DMS153 (cell line): ENCODE measurements at regions not wholly inside any gene's neighbourhood (a gene's known extent, or its start where the extent isn't known, plus 50 kb on each side); places are given as distances from the start of the nearest gene placed in this dataset.
"Not testable (repeated sequence)": the region's sequence is repeated elsewhere in the genome, so short reads cannot be mapped to it uniquely, and the experiment has no call there.

Experiments used
- DNase-seq: peaks from one replicate; lab custom pipeline; 2025; lab: John Stamatoyannopoulos, UW

DNA sequence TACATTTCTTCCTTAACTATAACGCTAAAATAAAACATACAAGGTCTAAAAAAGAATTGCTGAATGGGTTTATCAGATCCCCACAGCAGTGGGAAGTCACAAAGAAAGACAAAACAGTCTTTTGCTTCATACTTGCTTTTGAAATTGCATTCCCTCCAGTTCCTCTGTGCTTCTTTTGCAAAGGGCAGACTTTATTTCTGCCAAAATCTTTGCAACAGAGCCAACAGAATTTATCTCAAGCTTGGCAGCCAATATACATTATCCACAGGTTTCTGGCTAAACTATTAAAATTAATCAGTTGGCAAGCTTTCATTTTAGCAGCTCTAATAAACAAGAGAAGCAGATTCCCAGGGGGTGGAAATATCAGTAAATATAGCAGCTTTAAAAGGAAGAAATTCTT, 378.9 kb upstream of the CA10 start:
- DNase-seq = no peak

GRCh38 chr17:52536489-52536888, 378.0 kb upstream of the CA10 start:
- no peak for DNase-seq

GRCh38 chr17:52532373-52532772, 373.9 kb upstream of the CA10 start:
- no peak for DNase-seq

GRCh38 chr17:52524096-52524637, 365.7 kb upstream of the CA10 start:
- DNase-seq = no peak

- DNase-seq = no peak
These were observed 358.7 kb upstream of the CA10 start for GRCh38 chr17:52517176-52517575.

DNA sequence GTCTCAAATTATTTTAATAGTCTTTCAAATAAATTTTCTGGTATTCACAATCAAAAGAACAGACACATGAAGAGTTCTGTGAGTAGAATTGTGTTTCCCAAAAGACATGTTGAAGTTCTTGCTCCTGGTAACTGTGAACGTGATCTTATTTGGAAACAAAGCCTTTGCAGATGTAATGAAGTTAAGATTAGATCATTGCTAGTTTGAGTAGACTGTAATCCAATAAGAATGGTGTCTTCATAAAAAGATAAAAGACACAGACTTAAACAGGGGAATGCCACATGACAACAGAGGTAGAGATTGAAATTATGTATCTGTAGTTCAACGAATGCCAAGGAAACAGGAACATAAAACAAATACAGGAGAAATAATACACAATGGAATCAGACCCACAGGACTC, 357.4 kb upstream of the CA10 start:
- DNase-seq = no peak

- no peak for DNase-seq
These were observed 347.1 kb upstream of the CA10 start for GRCh38 chr17:52505601-52506000.

- no peak for DNase-seq
These were observed 345.6 kb upstream of the CA10 start for GRCh38 chr17:52504081-52504480.

- DNase-seq = no peak
These were observed 337.1 kb upstream of the CA10 start for GRCh38 chr17:52495646-52496045.

DNA sequence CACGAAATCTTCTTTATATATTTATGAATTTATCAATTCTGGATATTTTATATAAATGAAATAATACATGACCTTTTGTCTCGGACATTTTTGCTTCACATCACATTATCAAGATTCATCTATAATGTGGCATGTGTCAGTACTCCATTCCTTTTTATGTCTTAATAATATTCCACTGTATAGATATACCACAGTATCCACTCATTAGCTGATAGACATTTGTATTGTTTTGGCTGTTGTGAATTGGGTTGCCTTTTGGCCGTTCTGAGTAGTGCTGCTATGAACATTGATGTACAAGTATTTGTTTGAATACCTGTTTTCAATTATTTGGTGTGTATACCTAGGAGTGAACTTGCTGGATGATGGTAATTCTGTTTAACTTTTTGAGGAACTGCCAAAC, 323.8 kb upstream of the CA10 start:
- no peak for DNase-seq

DNA sequence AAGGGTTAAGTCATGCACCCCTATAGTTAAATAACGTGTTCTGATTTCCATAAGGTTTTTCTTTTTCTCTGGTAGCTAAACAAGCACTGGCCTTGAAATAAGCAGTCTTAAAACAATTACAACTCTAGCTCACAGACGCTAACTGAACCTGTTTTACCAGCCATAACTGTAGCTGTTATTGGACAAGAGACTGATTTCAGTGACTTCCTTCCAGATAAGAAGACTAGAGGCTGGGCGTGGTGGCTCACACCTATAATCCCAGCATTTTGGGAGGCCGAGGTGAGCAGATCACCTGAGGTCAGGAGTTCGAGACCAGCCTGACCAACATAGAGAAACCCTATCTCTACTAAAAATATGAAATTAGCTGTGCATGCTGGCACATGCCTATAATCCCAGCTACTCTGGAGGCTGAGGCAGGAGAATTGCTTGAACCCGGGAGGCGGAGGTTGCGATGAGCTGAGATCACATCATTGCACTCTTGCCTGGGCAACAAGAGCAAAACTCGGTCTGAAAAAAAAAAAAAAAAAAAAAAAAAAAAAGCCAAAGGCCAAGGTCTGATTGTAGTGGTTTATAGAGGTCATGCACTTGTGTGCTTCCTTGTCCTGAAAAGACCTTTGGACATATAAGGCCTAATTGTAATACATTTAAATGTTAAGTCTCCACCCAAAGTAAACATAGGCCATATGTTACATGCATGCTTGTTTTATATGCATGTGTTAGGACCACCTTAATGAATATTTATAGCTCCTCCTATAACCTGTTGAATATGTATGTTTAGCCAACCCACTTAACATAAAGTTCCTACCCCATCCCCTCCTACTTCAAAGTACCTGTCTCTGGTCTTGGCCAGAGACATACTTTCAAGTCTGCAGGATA, 319.5 kb upstream of the CA10 start:
- no peak for DNase-seq

DNA sequence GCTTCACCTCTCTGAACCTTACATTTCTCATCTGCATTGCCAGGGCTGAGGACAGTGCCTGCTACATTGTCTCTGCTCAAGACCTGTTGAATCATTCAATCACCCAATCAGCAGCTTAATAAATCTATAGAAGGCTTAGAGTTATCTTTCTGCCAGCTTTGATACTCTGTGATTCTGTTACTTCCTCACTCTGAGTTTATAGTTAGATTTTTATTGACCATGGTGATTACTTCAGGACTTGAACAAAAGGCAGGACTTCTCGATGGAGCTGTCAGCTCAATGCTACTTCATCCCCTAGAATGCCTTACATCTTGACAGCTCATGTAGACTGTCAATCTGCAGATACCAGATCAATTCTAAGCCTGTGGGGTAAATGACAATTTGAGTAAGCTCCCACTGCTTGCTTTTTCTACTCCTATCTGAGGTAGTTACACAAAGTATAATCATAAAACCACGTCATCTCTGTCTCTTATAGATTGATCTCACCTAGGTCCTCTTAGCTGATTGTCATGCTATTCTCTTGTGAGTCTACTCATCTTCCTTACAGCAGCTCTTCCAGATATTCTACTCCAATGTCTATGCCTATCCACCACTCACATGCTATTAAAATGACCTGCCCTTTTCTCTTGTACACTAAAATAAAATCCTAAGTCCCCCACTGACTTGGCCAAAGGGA, 318.3 kb upstream of the CA10 start:
- DNase-seq = no peak

- DNase-seq = peak; percentile 5
These were observed 312.0 kb upstream of the CA10 start for GRCh38 chr17:52470553-52470952.

GRCh38 chr17:52465407-52465806, 306.9 kb upstream of the CA10 start:
- no peak for DNase-seq

GRCh38 chr17:52451294-52451861, 292.9 kb upstream of the CA10 start:
- no peak for DNase-seq

- no peak for DNase-seq
These were observed 283.8 kb upstream of the CA10 start for GRCh38 chr17:52442350-52442749.

DNA sequence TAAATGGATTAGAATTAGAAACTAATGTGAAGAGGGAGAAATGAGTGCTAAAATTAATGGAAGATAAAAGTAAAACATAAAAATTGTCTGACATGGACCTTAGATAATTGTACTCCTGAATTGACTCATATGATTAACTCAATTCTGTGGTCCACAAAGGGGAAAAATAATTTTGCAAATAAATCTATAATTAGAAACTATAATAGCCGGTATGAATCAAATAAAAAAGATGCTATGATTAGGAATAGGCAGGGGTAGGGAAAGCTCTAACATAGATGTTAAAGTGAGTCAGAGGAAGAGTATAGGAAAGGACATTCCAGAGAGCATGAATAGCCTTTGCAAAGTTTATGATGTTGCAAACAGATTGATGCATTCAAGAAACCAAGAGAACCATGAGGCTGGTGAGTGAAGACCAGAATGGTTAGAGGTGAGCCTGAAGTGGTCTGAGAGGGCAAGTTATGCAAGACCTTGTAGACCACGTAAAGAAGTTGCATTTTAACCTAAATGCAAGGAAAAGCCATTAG, 262.1 kb upstream of the CA10 start:
- no peak for DNase-seq

DNA sequence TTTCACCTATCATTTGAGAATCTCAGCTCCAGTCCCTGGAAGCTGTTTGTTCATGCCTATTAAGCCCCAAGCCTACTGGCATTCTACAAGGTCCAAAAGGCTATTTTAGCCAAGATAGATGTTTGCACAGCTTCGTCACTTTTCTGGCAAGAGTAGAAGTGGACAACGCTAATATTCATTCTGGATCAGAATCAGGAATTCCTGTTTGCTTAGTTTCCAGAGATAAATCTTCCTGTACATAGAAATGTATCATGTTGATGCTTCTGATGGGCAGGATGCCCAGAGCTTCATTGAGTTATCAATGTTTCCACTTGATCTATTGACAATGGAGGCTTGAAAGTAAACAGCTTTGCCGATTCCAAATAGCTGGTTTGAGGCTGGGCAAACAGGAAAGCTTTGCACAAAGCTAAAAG, 260.7 kb upstream of the CA10 start:
- peak; percentile 98 for DNase-seq

GRCh38 chr17:52410781-52411180, 252.3 kb upstream of the CA10 start:
- peak; percentile 92 for DNase-seq

GRCh38 chr17:52409222-52409621, 250.7 kb upstream of the CA10 start:
- not testable (repeated sequence) for DNase-seq

DNA sequence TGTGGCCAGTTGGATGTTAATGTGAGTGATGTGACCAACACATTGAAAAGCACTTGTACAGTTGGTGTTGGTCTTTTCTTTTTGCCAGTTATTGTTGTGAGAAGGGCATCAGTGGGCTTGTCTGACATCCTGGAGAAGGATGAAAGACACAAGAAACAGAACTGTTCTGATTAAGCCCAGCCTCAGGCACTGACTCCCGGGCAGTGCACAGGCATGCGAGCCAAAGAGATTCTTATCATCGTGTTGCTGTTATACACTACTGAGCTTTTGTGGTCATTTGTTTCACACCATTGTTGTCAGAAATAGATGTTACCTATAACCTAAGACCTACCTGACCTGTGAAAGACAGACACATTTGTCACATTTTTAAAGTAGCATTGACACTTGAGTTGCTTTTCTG, 236.8 kb upstream of the CA10 start:
- no peak for DNase-seq

GRCh38 chr17:52390422-52390821, 231.9 kb upstream of the CA10 start:
- no peak for DNase-seq

- no peak for DNase-seq
These were observed 231.1 kb upstream of the CA10 start for GRCh38 chr17:52389632-52390031.
